Heart right ventricle (tissue), 16 donors: ENCODE measurements at regions not wholly inside any gene's neighbourhood (a gene's known extent, or its start where the extent isn't known, plus 50 kb on each side); places are given as distances from the start of the nearest gene placed in this dataset.
A peak's percentile ranks its signal among the peaks of the same experiment; 100 is the strongest.

Source experiments
- ATAC-seq, 8 donors: fragments of 200-7000 bp; cut with Tn5 transposase; one replicate each; pipeline ENCODE4 v1.9.1; 2020; ENCODE audit warnings: mild to moderate bottlenecking in 8 of 8, moderate library complexity in 8 of 8, moderate number of reproducible peaks in 1 of 8
- DNase-seq, 2 donors: peaks; one replicate each; pipeline ENCODE4 v3.0.0-alpha.2; 2020
- H3K27ac ChIP-seq, 10 donors: fragments of 200-600 bp; sonication (generic) in 2 of 10; one replicate each; pipeline versions ENCODE4 v1.5.0 to v1.8.0; 2020 to 2022; ENCODE audit warnings: mild to moderate bottlenecking in 3 of 10
- H3K27me3 ChIP-seq, 7 donors: fragments of 200-600 bp; one replicate each; pipeline ENCODE4 v1.8.0; 2021 to 2022; ENCODE audit warnings: mild to moderate bottlenecking in 2 of 7
- H3K36me3 ChIP-seq, 9 donors: fragments of 200-600 bp; sonication (generic) in 1 of 9; one replicate each; pipeline versions ENCODE4 v1.5.0 to v1.8.0; 2020 to 2022; ENCODE audit warnings: mild to moderate bottlenecking in 2 of 9
- H3K4me1 ChIP-seq, 9 donors: fragments of 200-600 bp; sonication (generic) in 1 of 9; one replicate each; pipeline versions ENCODE4 v1.5.0 to v1.8.0; 2020 to 2022; ENCODE audit warnings: mild to moderate bottlenecking in 4 of 9
- H3K4me3 ChIP-seq, 10 donors: fragments of 200-600 bp; sonication (generic) in 2 of 10; one replicate each; pipeline versions ENCODE4 v1.5.0 to v1.8.0; 2020 to 2022; ENCODE audit warnings: mild to moderate bottlenecking in 7 of 10, moderate library complexity in 2 of 10
- H3K9me3 ChIP-seq, 11 donors: fragments of 200-600 bp in 10 of 11; sonication (generic) in 2 of 11; one replicate each; pipeline versions ENCODE4 v1.5.0 to v1.8.0; 2013 to 2022; ENCODE audit warnings: mild to moderate bottlenecking in 2 of 11, control low read depth in 1 of 11, moderate library complexity in 1 of 11
- WGBS, 2 donors: extraction: QIAGEN DNeasy Blood & Tissue Kit; methylation state at CpG; one replicate each; pipeline ENCODE4 v1.1.7; 2013; ENCODE audit warnings: inconsistent platforms in 1 of 2; 5-methylcytosine and 5-hydroxymethylcytosine counted together
- intact Hi-C, 10 donors: fragments of 100-400 bp; cut with DNase I; formaldehyde crosslinking; loops; one replicate each; pipeline versions ENCODE4 v1.11.1 to v1.14.2; 2022
- TF ChIP-seq, protein P1 (sequence below), 9 donors: fragments of 200-600 bp; sonication (generic) in 2 of 9; IDR thresholded peaks; one replicate each; pipeline versions ENCODE4 v1.5.0 to v1.8.0; 2021 to 2022; ENCODE audit warnings: antibody characterized with exemption in 9 of 9, mild to moderate bottlenecking in 5 of 9, moderate library complexity in 1 of 9
- donor health status: Arrhythmogenic right ventricular cardiomyopathy.
- donor health status: ischemic (EF 13 %, LVEDD 7.1; RV severe dilation, severe dysfunction).
- donor health status: healthy with polysubstance abuse.
- donor health status: DM: no; HTN: yes; CAD: no.
- donor health status: DM: no; HTN: no; CAD: no.
- donor health status: ischemic (EF 25% LVEDD 6.9; RV normal size, moderate dysfunction).
- donor health status: ischemic (EF 25% LVEDD 5.7; RV mildly dilated, moderate dysfunction).
- donor health status: healthy.
- donor health status: DM: yes; HTN: yes; CAD: no.
- donor health status: Ischemic cardiomyopathy.
- donor health status: ischemic (EF 35%, LVEDD 5.7; RV mildly dilated, moderate dysfunction).
- donor health status: nonischemic (EF 11% LVEDD 7.7; RV severe dilation, severe dysfunction).
- donor health status: DM: yes; HTN: yes; CAD: no.
- donor health status: PGD.
- donor health status: ischemic (EF 29% LVEDD 5.4; RV normal size, mild dysfunction).
- donor health status: nonischemic (EF 23%, LVEDD 6.1; RV moderate dilation, normal function).

DNA sequence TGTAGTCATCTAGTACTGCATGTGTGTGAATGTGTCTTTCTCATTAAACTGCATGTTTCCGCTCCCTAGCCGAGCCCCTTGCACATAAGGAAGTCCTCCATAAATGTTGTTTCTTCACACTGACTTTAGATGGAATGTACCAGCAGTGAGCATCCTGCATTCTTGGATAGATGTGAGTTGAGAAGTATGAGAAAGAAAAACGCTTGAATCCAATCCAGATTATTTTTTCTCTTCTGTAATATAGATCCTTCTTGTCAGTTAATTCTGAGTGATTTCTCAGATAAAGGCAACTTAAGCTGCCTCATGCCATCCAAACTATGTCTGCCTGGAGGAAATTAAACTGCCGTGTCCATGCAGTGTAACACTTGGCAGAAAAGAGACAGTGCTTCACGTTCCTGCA, 268.1 kb upstream of the ISX start:
- intact Hi-C loops = no loop called here
- ATAC-seq = no peak
- H3K9me3 ChIP-seq = no peaks in the 10 kb centered on the region

DNA sequence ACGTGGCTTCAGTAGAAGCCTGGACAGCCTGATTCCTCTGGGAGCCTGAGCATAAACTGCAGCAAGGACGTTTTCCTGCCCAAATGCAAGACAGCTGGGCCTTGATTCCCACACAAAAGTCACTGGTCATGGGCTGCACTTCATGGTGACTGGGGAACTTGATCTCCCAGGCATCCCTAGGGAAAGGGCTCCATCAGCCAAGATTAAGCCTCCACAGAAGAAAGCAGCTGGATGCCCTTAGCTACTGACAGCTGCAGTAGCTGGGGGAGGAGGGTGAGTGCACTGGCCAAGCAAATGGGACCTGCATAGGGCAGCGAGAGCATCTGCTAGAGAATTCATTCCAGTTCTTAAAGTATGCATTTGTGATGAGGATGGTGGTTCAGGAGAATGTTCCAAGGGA, 267.4 kb upstream of the ISX start:
- WGBS, 2 donors = 50 to 51% methylated on average over 3 of the region's 3 CpGs

More for the DNA sequence above, 268.1 kb upstream of the ISX start:
- TF ChIP-seq, protein P1, sequence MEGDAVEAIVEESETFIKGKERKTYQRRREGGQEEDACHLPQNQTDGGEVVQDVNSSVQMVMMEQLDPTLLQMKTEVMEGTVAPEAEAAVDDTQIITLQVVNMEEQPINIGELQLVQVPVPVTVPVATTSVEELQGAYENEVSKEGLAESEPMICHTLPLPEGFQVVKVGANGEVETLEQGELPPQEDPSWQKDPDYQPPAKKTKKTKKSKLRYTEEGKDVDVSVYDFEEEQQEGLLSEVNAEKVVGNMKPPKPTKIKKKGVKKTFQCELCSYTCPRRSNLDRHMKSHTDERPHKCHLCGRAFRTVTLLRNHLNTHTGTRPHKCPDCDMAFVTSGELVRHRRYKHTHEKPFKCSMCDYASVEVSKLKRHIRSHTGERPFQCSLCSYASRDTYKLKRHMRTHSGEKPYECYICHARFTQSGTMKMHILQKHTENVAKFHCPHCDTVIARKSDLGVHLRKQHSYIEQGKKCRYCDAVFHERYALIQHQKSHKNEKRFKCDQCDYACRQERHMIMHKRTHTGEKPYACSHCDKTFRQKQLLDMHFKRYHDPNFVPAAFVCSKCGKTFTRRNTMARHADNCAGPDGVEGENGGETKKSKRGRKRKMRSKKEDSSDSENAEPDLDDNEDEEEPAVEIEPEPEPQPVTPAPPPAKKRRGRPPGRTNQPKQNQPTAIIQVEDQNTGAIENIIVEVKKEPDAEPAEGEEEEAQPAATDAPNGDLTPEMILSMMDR (IDR thresholded peaks at IDR 0.05) = no peak
- H3K27me3 ChIP-seq = peaks cover 0 to 29% (median 0%) of the 10 kb centered on the region in 7 donors
- H3K4me1 ChIP-seq = peaks cover 0 to 12% (median 0%) of the 10 kb centered on the region in 9 donors
- H3K36me3 ChIP-seq = no peaks in the 10 kb centered on the region
- H3K4me3 ChIP-seq = no peak overlapping the region
- H3K27ac ChIP-seq = no peak overlapping the region
- WGBS, 2 donors = 71 to 75% methylated on average over 5 of the region's 5 CpGs
- no peak for DNase-seq

DNA sequence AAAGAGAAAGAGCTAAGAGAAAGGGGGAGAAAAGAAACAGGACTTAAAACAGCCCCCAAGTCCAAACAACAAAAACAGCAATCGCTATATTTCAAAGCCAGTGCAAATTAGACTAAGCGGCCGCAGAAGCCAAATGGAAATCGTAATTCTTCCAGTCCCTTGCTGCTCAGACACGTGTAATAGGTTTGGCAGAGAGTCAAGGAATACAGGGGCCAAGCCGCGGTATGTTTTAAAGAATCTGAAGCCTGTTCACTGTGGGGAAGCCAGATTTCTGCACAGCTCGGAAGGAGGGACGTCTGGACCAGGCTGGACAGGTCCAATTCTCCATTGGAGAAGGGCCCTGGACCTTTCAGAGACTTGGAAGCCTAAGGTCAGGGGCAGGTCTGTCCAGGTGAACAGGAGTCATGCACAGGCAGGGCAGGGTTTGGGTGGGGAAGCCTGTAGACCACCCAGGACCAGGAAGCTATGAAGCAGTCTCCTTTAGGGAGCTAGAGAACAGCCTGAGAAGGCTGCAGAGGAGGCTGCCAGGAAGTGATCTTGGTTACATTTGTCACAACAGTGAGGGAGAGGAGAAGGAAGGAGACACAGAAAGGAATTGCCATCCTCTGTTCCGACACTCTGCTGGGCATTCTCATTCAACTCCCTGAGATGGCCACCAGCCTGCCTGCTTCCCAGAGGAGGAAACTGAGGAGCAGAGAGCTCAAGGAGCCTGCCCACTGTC, 265.5 kb upstream of the ISX start:
- no peak overlapping the region for H3K27ac ChIP-seq
- intact Hi-C loops = no loop called here
- H3K9me3 ChIP-seq = no peaks in the 10 kb centered on the region
- WGBS, 2 donors = 36 to 39% methylated on average over 10 of the region's 10 CpGs
- H3K27me3 ChIP-seq = peaks cover 0 to 34% (median 7%) of the 10 kb centered on the region in 7 donors
- H3K36me3 ChIP-seq = no peaks in the 10 kb centered on the region
- peak in 1 of 2 donors; percentile 24 for DNase-seq
- no peak overlapping the region for H3K4me3 ChIP-seq
- peaks cover 0 to 12% (median 0%) of the 10 kb centered on the region in 9 donors for H3K4me1 ChIP-seq
- TF ChIP-seq, protein P1 (IDR thresholded peaks at IDR 0.05) = no peak
- peak in 6 of 8 donors; percentile 17 to 64 (median 42) for ATAC-seq

More for the DNA sequence above, 267.4 kb upstream of the ISX start:
- no peak overlapping the region for H3K4me3 ChIP-seq
- H3K27ac ChIP-seq = no peak overlapping the region
- H3K36me3 ChIP-seq = no peaks in the 10 kb centered on the region
- DNase-seq = peak; percentile 16 to 44
- TF ChIP-seq, protein P1 (IDR thresholded peaks at IDR 0.05) = no peak
- ATAC-seq = peak; percentile 25 to 90 (median 56)
- no peaks in the 10 kb centered on the region for H3K9me3 ChIP-seq
- intact Hi-C loops = no loop called here
- peaks cover 0 to 12% (median 0%) of the 10 kb centered on the region in 9 donors for H3K4me1 ChIP-seq
- peaks cover 0 to 34% (median 7%) of the 10 kb centered on the region in 7 donors for H3K27me3 ChIP-seq

DNA sequence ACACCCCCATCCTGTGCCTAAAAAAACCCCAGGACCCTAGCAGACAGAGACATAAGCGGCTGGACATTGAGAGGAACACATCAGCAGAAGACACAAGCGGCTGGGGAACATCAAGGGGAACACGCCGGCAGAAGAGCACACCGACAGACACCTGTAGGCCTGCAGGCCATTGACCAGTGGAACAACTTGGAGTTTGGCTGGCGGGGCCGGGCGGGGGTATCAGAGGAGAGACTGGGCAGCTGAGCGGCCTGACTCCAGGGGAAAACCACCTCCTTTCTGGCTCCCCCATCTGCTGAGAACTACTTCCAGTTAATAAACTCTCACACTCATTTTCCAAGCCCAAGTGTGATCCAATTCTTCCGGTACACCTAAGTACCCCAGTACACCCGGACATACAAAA, 264.7 kb upstream of the ISX start:
- H3K36me3 ChIP-seq = no peaks in the 10 kb centered on the region
- H3K4me1 ChIP-seq = peaks cover 0 to 12% (median 0%) of the 10 kb centered on the region in 9 donors
- no peak overlapping the region for H3K4me3 ChIP-seq
- 92% methylated on average over 11 of the region's 11 CpGs for WGBS, 2 donors
- TF ChIP-seq, protein P1 (IDR thresholded peaks at IDR 0.05) = no peak
- peaks cover 0 to 34% (median 7%) of the 10 kb centered on the region in 7 donors for H3K27me3 ChIP-seq
- no peak for ATAC-seq
- no peaks in the 10 kb centered on the region for H3K9me3 ChIP-seq
- no peak overlapping the region for H3K27ac ChIP-seq
- intact Hi-C loops = no loop called here
- DNase-seq = no peak
